ENCODE measurements at regions not wholly inside any gene's neighbourhood (a gene's known extent, or its start where the extent isn't known, plus 50 kb on each side); places are given as distances from the start of the nearest gene placed in this dataset.

GRCh38 chr16:6157806-6158205 lies 1060.2 kb upstream of the EEF2KMT start (continued):
- no peak for TF ChIP-seq MTERF4 (CRISPR knock-in tag; IDR thresholded peaks at IDR 0.05)
- no peak for TF ChIP-seq ARHGAP35 (CRISPR knock-in tag; IDR thresholded peaks at IDR 0.05; ENCODE audit: borderline replicate concordance)
- no peak for TF ChIP-seq ZFP36 (IDR thresholded peaks at IDR 0.05; ENCODE audit: borderline replicate concordance, low read depth, low read length, partially characterized antibody)
- no peak for TF ChIP-seq BCL6 (CRISPR knock-in tag; IDR thresholded peaks at IDR 0.05)

- ATAC-seq = no peak
- WGBS (ENCODE audit: low lambda C conversion rate) = 33% methylated on average over 9 of the region's 9 CpGs
- BruUV-seq (replicated peaks) = no TSS peak
- TF ChIP-seq IRF2 (CRISPR knock-in tag; IDR thresholded peaks at IDR 0.05) (no peak), SNAI1 (CRISPR knock-in tag; IDR thresholded peaks at IDR 0.05; ENCODE audit: borderline replicate concordance) (no peak), MTA3 (CRISPR knock-in tag; IDR thresholded peaks at IDR 0.05) (no peak), GLI4 (CRISPR knock-in tag; IDR thresholded peaks at IDR 0.05; ENCODE audit: borderline replicate concordance) (no peak), ZNF672 (CRISPR knock-in tag; IDR thresholded peaks at IDR 0.05) (no peak), PRDM10 (CRISPR knock-in tag; IDR thresholded peaks at IDR 0.05; ENCODE audit: low read depth) (no peak), ZNF772 (CRISPR knock-in tag; IDR thresholded peaks at IDR 0.05) (no peak), ERF (CRISPR knock-in tag; IDR thresholded peaks at IDR 0.05) (no peak), ZNF776 (CRISPR knock-in tag; IDR thresholded peaks at IDR 0.05) (no peak), TAF1 (CRISPR knock-in tag; IDR thresholded peaks at IDR 0.05) (no peak), ARNT (IDR thresholded peaks at IDR 0.05) (no peak), ZNF746 (CRISPR knock-in tag; IDR thresholded peaks at IDR 0.05) (no peak), ELF4 (CRISPR knock-in tag; IDR thresholded peaks at IDR 0.05; ENCODE audit: borderline replicate concordance) (no peak), ZNF629 (CRISPR knock-in tag; conservative IDR thresholded peaks at IDR 0.05) (no peak), MBD4 (IDR thresholded peaks at IDR 0.05; ENCODE audit: borderline replicate concordance, low read length) (no peak)
These were observed 1057.7 kb upstream of the EEF2KMT start for GRCh38 chr16:6155271-6155670.

More at GRCh38 chr16:6155271-6155670, 1057.7 kb upstream of the EEF2KMT start:
- H3K27me3 ChIP-seq (ENCODE audit: control insufficient read depth in 1 of 2, insufficient read depth in 2 of 2, low read length in 2 of 2) = no peaks in the 10 kb centered on the region
- H2AFZ ChIP-seq (ENCODE audit: low read length) = no peak overlapping the region
- POLR2A ChIA-PET = no interaction called here
- intact Hi-C loops (cut with micrococcal nuclease; ENCODE audit: unreplicated experiment) = no loop called here
- H3K9me3 ChIP-seq (ENCODE audit: low read length) = no peaks in the 10 kb centered on the region
- no peak overlapping the region for H3K9ac ChIP-seq (ENCODE audit: insufficient read depth, low read depth, low read length)
- no peaks in the 10 kb centered on the region for H3K79me2 ChIP-seq (ENCODE audit: insufficient read depth, low read length)
- no peak overlapping the region for H3K4me2 ChIP-seq (ENCODE audit: low read depth, low read length)
- DNase-seq (ENCODE audit: low spot score) (no peak), FAIRE-seq (no peak)
- no peaks in the 10 kb centered on the region for H4K20me1 ChIP-seq (ENCODE audit: insufficient read depth, low read length)
- CTCF ChIA-PET (ENCODE audit: low intra/inter-chr PET ratio, low total read pairs) = no interaction called here
- in situ Hi-C loops (cut with HindIII; ENCODE audit: extremely low pct_ligation_motif_present, low pct_unique_long_range_greater_than_20kb) = no loop called here
- H3K4me3 ChIP-seq (replicated peaks in 1 of 3; ENCODE audit: insufficient read depth in 1 of 3, low read depth in 2 of 3, low read length in 3 of 3) = no peak overlapping the region
- H3K36me3 ChIP-seq (replicated peaks in 1 of 2; ENCODE audit: control insufficient read depth in 1 of 2, insufficient read depth in 2 of 2, low read length in 2 of 2) = no peaks in the 10 kb centered on the region
- no peaks in the 10 kb centered on the region for H3K4me1 ChIP-seq (ENCODE audit: insufficient read depth, low read length)
- H3K27ac ChIP-seq (ENCODE audit: extremely low read length, insufficient read depth, low read length) = no peak overlapping the region

Measured in HepG2 (cell line).